Effector CD4-positive, alpha-beta T cell (primary cell): ENCODE measurements at regions not wholly inside any gene's neighbourhood (a gene's known extent, or its start where the extent isn't known, plus 50 kb on each side); places are given as distances from the start of the nearest gene placed in this dataset.
A peak's percentile ranks its signal among the peaks of the same experiment; 100 is the strongest.

Experiments
- DNase-seq: peaks from one replicate; pipeline ENCODE4 v3.0.0-alpha.2; 2020

- no peak for DNase-seq
Observed at GRCh38 chr13:30151388-30151787, 156.0 kb downstream of the KATNAL1 start.

DNA sequence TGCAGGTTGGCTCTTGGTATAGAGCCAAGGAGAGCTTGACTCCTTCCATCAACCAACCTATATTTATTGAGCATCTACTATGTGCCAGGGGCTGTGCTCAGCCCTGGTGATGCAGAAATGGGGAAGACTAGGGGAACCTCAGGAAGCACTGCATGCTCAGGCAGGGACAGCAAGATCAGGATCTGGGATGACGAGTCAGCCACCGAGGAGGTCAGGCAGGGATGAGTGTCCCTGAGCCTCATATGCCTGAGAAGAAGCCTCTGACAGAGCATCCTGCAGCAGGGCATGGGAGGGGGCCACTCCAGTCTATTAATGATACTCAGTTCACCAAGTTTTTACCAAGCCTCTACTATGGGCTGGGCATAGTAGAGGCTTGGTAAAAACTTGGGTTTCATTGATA is 158.1 kb downstream of the KATNAL1 start:
- DNase-seq = no peak

GRCh38 chr13:30148786-30149185 is 158.6 kb downstream of the KATNAL1 start:
- no peak for DNase-seq

DNA sequence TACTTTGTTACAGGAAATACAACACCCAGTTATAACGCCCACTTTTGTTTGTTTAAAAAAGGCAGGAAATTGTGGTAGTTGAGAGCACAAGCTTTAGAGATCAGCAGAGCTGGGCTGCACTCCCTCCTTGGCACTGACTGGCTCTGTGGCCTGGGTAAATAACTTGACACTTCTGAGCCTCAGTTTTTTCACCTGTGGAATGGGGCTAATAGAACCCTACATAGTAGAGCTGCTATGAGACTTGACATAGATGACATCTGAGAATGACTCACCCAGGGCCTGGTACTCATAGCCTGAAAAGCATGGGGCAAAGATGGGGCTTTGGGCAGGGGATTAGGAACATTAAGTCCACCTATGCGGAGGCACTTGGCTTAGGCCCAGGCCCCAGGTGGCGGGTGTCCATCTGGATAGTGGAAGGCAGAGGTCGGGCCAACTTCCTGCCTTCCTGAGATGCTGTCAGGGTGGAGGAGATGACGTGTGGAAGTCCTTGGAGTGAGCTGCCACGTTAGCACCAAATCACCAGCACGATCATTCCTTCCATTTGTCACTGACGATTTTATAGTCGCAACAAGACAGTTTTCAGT is 159.1 kb downstream of the KATNAL1 start:
- no peak for DNase-seq

- no peak for DNase-seq
Observed at GRCh38 chr13:30147421-30147820, 159.9 kb downstream of the KATNAL1 start.

GRCh38 chr13:30147015-30147414 is 160.3 kb downstream of the KATNAL1 start:
- DNase-seq = no peak

- DNase-seq = no peak
Observed at GRCh38 chr13:30145709-30146367, 161.5 kb downstream of the KATNAL1 start.

DNA sequence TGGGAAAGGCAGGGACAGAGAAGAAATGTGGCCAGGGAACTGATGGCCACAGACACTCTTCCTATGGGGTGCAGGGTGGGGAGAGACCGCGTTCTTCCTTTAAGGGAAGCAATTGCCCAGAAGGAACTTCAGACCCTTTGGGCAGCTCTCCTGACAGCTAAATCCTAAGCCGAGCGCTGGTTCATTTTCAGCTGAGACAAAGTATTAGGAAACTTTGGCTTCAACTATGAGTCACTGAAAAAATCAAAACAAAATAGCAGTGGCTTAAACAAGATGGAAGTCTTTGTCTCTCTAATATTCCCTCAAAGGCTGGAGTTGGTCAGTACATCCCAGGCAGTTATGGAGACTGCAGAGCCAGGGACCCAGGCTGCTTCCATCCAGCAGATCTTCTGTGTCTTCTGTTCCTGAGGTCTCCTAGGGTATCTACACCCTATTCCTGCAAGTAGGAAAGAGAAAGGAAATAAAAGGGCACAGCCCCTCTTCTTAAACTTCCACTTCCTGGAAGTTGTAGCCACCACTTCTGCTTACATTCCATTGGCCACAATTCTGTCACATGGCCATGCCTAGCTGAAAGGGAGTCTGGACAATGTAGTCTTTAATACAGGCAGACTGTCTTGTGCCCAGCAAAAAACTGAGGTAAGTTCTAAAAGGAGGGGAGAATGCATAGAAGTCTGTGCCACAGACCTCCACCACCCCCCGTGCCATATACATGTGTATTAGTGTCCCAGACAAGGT is 163.5 kb downstream of the KATNAL1 start:
- no peak for DNase-seq

- no peak for DNase-seq
Observed at GRCh38 chr13:30142486-30143211, 164.7 kb downstream of the KATNAL1 start.

DNA sequence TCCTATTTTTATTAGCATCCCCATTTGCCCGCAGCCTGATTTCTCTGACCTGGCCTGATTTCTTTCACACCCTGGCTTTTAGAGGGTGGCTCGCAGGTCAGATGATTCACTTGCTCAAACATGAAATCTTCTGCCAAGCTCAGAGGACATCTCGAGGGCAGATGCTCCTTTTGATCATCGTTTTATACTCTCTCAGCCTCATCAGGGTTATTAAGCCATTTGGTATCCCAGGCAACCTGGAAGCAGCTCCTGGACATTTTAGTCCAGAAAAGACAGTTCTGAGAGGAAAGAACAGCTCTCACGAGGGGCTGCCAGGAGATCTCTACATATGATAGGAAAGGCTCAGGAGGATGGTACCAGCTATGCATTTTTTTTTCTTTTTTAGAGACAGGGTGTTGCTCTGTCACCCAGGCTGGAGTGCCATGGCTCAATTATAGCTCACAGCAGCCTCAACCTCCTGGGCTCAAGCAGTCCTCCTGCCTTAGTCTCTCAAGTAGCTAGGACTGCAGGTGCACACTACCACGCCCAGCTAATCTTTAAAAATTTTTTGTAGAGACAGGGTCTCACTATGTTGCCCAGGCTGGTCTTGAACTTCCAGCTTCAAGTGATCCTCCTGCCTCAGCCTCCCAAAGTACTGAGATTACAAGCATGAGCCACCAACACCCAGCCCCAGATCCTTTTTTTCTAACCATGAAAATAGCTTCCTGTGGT is 165.4 kb downstream of the KATNAL1 start:
- no peak for DNase-seq

GRCh38 chr13:30140973-30141372 is 166.4 kb downstream of the KATNAL1 start:
- DNase-seq = no peak

- no peak for DNase-seq
Observed at GRCh38 chr13:30138511-30138910, 168.8 kb downstream of the KATNAL1 start.

DNA sequence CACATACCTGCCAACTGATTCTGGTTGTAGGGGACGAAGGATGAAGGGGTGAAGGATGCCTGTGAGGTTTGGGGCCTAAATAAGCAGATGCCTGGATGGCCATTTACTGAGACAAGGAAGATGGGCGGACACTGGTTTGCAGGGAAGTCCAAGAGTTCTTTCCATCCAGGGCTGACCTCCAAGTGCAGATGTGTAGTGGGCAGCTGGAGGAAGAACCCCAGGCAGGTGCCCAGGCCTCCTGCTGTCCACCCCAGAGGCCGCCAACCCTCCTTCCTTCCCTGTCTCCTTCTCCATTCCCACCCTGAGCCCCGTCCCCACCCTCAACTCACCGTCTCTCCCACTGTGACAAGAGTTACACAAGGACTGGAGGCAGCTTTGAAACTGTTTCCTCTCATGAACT is 171.5 kb downstream of the KATNAL1 start:
- no peak for DNase-seq

DNA sequence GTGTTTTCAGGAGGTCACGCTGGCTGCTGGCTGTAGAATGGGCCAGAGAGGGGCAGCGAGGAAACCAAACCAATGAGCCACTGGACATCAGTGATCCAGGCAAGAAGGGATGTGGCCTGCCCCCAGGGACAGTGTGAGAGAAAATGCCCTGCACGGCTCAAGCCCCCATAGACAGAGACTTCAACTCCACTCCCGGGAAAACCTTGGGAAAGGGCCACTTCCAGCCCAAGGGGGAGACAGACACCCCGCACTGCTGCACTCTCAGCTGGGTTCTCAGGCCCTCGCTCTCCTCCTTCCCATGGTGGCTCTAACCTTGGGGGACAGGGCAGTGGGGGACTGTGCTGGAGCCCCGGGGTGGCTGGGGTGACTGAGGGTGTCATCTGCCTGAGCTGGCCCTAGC is 172.0 kb downstream of the KATNAL1 start:
- no peak for DNase-seq

- DNase-seq = no peak
Observed at GRCh38 chr13:30134578-30134977, 172.8 kb downstream of the KATNAL1 start.

- DNase-seq = no peak
Observed at GRCh38 chr13:30133996-30134395, 173.4 kb downstream of the KATNAL1 start.

GRCh38 chr13:30133554-30133912 is 173.8 kb downstream of the KATNAL1 start:
- DNase-seq = no peak

DNA sequence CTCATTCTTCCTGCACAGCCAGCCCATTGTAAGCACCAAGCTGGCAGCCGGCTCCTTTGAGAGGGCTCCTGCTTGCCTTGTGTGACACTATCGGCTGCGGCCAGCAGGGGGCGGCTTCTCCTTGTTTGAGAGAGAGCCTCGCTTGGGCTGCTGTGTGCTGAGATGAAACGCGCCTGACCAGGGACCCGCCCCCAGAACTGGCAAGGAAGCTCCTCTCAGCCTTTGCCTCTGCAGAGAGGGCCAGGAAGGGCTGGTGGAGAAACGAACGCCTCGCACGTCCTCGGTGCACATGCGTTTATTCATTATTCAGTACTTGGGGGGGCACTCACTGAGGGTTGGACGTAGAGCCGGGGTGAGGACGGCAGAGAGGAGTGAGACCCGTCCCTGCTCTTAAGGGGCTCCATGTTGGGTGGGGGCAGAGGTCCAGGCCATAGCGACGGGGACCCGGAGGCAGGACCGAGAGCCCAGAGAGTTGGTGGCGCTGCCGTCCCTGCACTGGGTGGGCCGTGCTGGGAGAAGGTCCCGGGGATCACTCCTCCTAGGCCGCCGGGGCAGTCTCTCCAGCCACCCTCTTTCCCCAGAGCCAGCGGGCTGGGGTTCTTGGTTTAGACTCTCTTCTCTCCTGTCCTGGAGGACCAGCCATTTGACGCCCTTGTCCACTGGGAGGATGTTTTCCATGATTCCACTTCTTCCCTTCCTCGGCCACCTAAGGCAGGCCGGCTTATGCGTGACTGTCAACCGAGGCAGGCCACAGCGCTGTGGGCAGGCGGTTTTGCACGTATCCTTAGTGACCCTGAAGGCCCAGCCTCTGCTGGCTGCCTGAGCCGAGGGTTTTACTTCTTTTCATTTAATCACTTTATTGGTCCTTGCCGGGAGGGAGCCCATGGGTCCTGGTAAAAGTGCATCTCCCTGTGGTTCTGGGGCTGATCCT is 174.5 kb downstream of the KATNAL1 start:
- DNase-seq = peak; percentile 95

GRCh38 chr13:30129411-30129810 is 177.9 kb downstream of the KATNAL1 start:
- DNase-seq = no peak

- DNase-seq = no peak
Observed at GRCh38 chr13:30128591-30128990, 178.8 kb downstream of the KATNAL1 start.

GRCh38 chr13:30128095-30128494 is 179.3 kb downstream of the KATNAL1 start:
- no peak for DNase-seq

GRCh38 chr13:30126903-30127428 is 180.4 kb downstream of the KATNAL1 start:
- DNase-seq = no peak
